PFSK-1 (cell line): ENCODE measurements at regions not wholly inside any gene's neighbourhood (a gene's known extent, or its start where the extent isn't known, plus 50 kb on each side); places are given as distances from the start of the nearest gene placed in this dataset.

Source experiments
- FOXP2 ChIP-seq: optimal IDR thresholded peaks from 2 replicates; pipeline ENCODE3; 2011; ENCODE audit warnings: borderline replicate concordance, control low read depth, inconsistent platforms; ENCODE audit not compliant: insufficient read depth; ENCODE audit errors: extremely low read length, extremely low read depth
- POLR2AphosphoS5 ChIP-seq: IDR thresholded peaks from 2 replicates; pipeline ENCODE4 v1.6.1; 2012; ENCODE audit warnings: low read depth, mild to moderate bottlenecking, control low read depth, low read length, moderate library complexity
- SIN3A ChIP-seq: IDR thresholded peaks from 2 replicates; pipeline ENCODE4 v1.6.1; 2012; ENCODE audit warnings: mild to moderate bottlenecking, low read length, moderate library complexity, borderline replicate concordance; ENCODE audit not compliant: insufficient read depth
- TAF1 ChIP-seq: IDR thresholded peaks from 2 replicates; pipeline ENCODE4 v1.6.1; 2012; ENCODE audit warnings: low read length, control low read depth, borderline replicate concordance; ENCODE audit not compliant: insufficient read depth
- TF ChIP-seq, protein P1 (sequence below), 2 experiments: IDR thresholded peaks; 2 replicates each; pipeline versions ENCODE4 v1.6.1 to v1.8.0; 2011 to 2012; ENCODE audit warnings: low read depth in 2 of 2, low read length in 2 of 2, control low read depth in 1 of 2, inconsistent platforms in 1 of 2, mild to moderate bottlenecking in 1 of 2, moderate library complexity in 1 of 2; ENCODE audit not compliant: insufficient read depth in 1 of 2

GRCh38 chr13:107830804-107831203, 384.5 kb downstream of the LIG4 start:
- no peak for TF ChIP-seq TAF1
- no peak for TF ChIP-seq POLR2AphosphoS5
- TF ChIP-seq SIN3A, result no peak
- TF ChIP-seq, protein P1, sequence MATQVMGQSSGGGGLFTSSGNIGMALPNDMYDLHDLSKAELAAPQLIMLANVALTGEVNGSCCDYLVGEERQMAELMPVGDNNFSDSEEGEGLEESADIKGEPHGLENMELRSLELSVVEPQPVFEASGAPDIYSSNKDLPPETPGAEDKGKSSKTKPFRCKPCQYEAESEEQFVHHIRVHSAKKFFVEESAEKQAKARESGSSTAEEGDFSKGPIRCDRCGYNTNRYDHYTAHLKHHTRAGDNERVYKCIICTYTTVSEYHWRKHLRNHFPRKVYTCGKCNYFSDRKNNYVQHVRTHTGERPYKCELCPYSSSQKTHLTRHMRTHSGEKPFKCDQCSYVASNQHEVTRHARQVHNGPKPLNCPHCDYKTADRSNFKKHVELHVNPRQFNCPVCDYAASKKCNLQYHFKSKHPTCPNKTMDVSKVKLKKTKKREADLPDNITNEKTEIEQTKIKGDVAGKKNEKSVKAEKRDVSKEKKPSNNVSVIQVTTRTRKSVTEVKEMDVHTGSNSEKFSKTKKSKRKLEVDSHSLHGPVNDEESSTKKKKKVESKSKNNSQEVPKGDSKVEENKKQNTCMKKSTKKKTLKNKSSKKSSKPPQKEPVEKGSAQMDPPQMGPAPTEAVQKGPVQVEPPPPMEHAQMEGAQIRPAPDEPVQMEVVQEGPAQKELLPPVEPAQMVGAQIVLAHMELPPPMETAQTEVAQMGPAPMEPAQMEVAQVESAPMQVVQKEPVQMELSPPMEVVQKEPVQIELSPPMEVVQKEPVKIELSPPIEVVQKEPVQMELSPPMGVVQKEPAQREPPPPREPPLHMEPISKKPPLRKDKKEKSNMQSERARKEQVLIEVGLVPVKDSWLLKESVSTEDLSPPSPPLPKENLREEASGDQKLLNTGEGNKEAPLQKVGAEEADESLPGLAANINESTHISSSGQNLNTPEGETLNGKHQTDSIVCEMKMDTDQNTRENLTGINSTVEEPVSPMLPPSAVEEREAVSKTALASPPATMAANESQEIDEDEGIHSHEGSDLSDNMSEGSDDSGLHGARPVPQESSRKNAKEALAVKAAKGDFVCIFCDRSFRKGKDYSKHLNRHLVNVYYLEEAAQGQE (IDR thresholded peaks at IDR 0.05; ENCODE audit: insufficient read depth in 1 of 2, low read depth in 2 of 2, low read length in 2 of 2), result no peak
- TF ChIP-seq FOXP2, result no peak
